ENCODE measurements at regions not wholly inside any gene's neighbourhood (a gene's known extent, or its start where the extent isn't known, plus 50 kb on each side); places are given as distances from the start of the nearest gene placed in this dataset.

DNA sequence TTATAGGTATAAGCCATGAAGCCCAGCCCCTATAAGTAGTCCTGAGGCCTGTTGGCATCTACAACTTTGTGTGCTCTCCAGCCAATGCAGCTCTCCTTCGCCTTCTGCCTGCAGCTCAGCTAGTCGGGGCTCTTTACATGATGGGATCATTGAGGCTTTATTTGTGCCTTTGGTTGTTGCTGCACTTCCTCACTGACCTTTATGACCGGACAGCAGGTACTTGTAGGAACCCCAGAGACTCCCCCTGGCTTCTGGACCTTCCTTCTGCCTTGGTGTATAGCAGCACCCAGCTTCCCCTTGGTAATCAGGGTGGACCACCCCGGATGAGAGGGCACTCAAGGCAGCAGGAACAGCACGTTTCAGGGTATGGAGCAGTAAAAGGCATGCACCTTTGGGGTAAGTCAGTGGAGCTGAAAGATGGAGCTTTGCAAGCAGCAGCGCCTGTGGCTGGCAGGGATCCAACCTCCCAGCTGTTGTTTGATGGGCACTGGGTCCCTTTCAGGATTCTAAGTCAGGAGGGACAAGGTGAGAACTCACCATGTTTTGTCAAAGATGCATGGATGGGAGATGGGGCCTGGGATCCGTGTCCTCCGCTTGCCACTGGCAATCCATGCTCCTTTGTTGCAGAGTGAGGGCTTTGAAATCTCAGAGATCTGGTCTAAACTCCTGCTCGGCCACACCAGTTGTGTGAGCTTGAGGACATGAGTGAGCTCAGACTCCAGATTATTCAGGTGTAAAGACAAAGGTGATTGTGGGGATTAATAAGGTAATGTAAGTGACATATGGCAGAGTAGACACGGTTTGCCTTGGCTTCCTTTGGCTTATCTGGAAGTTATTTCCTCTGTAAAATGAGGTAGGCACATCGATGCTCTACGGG, 65.1 kb upstream of the KLF13 start:
- H3K9me3 ChIP-seq (ENCODE audit: control insufficient read depth, insufficient read depth, low read depth, low read length), result no peaks in the 10 kb centered on the region
- ChIA-PET POLR2A (no interaction called here), CTCF (interaction anchor here (0.6 to 0.7 kb wide), 2 partner anchors 122 to 133 kb away, joined by 3 read pairs; no protein-coding TSS in a partner anchor)
- TF ChIP-seq ZNF140 (tag by site-specific recombination; IDR thresholded peaks at IDR 0.05) (no peak), ZBTB7A (tag by site-specific recombination; IDR thresholded peaks at IDR 0.05; ENCODE audit: low read depth) (no peak), ZNF16 (tag by site-specific recombination; IDR thresholded peaks at IDR 0.05; ENCODE audit: low read depth) (no peak), ZNF184 (tag by site-specific recombination; IDR thresholded peaks at IDR 0.05) (no peak), ZNF777 (tag by site-specific recombination; IDR thresholded peaks at IDR 0.05; ENCODE audit: borderline replicate concordance) (no peak), ZNF621 (tag by site-specific recombination; IDR thresholded peaks at IDR 0.05) (no peak), ZNF792 (tag by site-specific recombination; IDR thresholded peaks at IDR 0.05) (no peak), ZBTB48 (tag by site-specific recombination; IDR thresholded peaks at IDR 0.05) (no peak), ZNF133 (tag by site-specific recombination; IDR thresholded peaks at IDR 0.05) (no peak), CTCF (tag by site-specific recombination; IDR thresholded peaks at IDR 0.05) (no peak)
- TF ChIP-seq, protein P1, sequence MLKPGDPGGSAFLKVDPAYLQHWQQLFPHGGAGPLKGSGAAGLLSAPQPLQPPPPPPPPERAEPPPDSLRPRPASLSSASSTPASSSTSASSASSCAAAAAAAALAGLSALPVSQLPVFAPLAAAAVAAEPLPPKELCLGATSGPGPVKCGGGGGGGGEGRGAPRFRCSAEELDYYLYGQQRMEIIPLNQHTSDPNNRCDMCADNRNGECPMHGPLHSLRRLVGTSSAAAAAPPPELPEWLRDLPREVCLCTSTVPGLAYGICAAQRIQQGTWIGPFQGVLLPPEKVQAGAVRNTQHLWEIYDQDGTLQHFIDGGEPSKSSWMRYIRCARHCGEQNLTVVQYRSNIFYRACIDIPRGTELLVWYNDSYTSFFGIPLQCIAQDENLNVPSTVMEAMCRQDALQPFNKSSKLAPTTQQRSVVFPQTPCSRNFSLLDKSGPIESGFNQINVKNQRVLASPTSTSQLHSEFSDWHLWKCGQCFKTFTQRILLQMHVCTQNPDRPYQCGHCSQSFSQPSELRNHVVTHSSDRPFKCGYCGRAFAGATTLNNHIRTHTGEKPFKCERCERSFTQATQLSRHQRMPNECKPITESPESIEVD (tag by site-specific recombination; IDR thresholded peaks at IDR 0.05), result no peak
- no peaks in the 10 kb centered on the region for H3K4me1 ChIP-seq (ENCODE audit: control insufficient read depth, insufficient read depth, low read length)
- no peak overlapping the region for H3K4me3 ChIP-seq (ENCODE audit: low read depth, low read length)
- H3K36me3 ChIP-seq (ENCODE audit: control insufficient read depth in 2 of 2, insufficient read depth in 1 of 2, low read length in 2 of 2), result no peaks in the 10 kb centered on the region
- H3K27ac ChIP-seq (ENCODE audit: extremely low read depth, low read depth, low read length), result no peak overlapping the region

DNA sequence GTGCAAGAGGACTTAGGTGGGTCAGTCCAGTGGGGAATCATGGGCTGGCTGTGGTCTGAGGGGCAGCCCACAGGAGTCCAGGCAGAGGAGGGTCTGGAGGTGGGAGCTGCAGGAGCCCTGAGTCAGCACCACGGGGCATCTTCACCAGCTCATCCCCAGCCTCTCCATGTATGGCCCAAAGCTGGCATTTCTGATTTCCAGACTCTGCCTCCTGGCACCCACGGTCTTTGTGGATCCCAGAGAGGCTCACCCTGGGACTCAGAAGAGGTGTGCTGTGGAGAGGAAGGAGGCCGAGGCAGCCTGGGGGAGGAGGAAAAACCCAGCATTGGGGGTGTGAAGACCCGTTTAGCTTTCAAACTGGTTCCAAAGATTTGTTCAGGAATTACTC, 64.5 kb upstream of the KLF13 start:
- TF ChIP-seq ZNF777 (tag by site-specific recombination; IDR thresholded peaks at IDR 0.05; ENCODE audit: borderline replicate concordance) (no peak), IKZF3 (tag by site-specific recombination; IDR thresholded peaks at IDR 0.05) (no peak), ZNF791 (tag by site-specific recombination; IDR thresholded peaks at IDR 0.05) (no peak), ZNF529 (tag by site-specific recombination; IDR thresholded peaks at IDR 0.05; ENCODE audit: insufficient replicate concordance) (no peak), ZNF768 (tag by site-specific recombination; IDR thresholded peaks at IDR 0.05) (no peak), ZNF521 (tag by site-specific recombination; IDR thresholded peaks at IDR 0.05) (no peak), ZNF350 (tag by site-specific recombination; IDR thresholded peaks at IDR 0.05) (no peak), ZNF169 (tag by site-specific recombination; IDR thresholded peaks at IDR 0.05) (no peak), ZNF624 (tag by site-specific recombination; IDR thresholded peaks at IDR 0.05) (no peak), ZNF660 (tag by site-specific recombination; IDR thresholded peaks at IDR 0.05) (no peak), SCRT2 (tag by site-specific recombination; IDR thresholded peaks at IDR 0.05) (no peak), ZNF140 (tag by site-specific recombination; IDR thresholded peaks at IDR 0.05) (no peak), ZFP69B (tag by site-specific recombination; IDR thresholded peaks at IDR 0.05) (no peak), ZFP37 (tag by site-specific recombination; IDR thresholded peaks at IDR 0.05) (no peak)
- TF ChIP-seq, protein P1 (tag by site-specific recombination; IDR thresholded peaks at IDR 0.05), result no peak
- TF ChIP-seq, protein P2, sequence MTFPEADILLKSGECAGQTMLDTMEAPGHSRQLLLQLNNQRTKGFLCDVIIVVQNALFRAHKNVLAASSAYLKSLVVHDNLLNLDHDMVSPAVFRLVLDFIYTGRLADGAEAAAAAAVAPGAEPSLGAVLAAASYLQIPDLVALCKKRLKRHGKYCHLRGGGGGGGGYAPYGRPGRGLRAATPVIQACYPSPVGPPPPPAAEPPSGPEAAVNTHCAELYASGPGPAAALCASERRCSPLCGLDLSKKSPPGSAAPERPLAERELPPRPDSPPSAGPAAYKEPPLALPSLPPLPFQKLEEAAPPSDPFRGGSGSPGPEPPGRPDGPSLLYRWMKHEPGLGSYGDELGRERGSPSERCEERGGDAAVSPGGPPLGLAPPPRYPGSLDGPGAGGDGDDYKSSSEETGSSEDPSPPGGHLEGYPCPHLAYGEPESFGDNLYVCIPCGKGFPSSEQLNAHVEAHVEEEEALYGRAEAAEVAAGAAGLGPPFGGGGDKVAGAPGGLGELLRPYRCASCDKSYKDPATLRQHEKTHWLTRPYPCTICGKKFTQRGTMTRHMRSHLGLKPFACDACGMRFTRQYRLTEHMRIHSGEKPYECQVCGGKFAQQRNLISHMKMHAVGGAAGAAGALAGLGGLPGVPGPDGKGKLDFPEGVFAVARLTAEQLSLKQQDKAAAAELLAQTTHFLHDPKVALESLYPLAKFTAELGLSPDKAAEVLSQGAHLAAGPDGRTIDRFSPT (tag by site-specific recombination; IDR thresholded peaks at IDR 0.05), result no peak
- TF ChIP-seq, protein P3, sequence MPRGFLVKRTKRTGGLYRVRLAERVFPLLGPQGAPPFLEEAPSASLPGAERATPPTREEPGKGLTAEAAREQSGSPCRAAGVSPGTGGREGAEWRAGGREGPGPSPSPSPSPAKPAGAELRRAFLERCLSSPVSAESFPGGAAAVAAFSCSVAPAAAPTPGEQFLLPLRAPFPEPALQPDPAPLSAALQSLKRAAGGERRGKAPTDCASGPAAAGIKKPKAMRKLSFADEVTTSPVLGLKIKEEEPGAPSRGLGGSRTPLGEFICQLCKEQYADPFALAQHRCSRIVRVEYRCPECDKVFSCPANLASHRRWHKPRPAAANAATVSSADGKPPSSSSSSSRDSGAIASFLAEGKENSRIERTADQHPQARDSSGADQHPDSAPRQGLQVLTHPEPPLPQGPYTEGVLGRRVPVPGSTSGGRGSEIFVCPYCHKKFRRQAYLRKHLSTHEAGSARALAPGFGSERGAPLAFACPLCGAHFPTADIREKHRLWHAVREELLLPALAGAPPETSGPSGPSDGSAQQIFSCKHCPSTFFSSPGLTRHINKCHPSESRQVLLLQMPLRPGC (tag by site-specific recombination; IDR thresholded peaks at IDR 0.05), result no peak
- no peak overlapping the region for H3K27ac ChIP-seq (ENCODE audit: extremely low read depth, low read depth, low read length)
- no peaks in the 10 kb centered on the region for H3K36me3 ChIP-seq (ENCODE audit: control insufficient read depth in 2 of 2, insufficient read depth in 1 of 2, low read length in 2 of 2)
- no peaks in the 10 kb centered on the region for H3K4me1 ChIP-seq (ENCODE audit: control insufficient read depth, insufficient read depth, low read length)
- ChIA-PET POLR2A (no interaction called here), CTCF (interaction anchor here (0.6 kb wide), 1 partner anchor 121 kb away, joined by 3 read pairs; no protein-coding TSS in a partner anchor)
- H3K9me3 ChIP-seq (ENCODE audit: control insufficient read depth, insufficient read depth, low read depth, low read length), result no peaks in the 10 kb centered on the region
- no peak overlapping the region for H3K4me3 ChIP-seq (ENCODE audit: low read depth, low read length)
